NK-92 treated with Interleukin-12 subunit alpha and Interleukin-12 subunit beta, amount 100 ng/mL, for 24 hours (cell line): ENCODE measurements at regions not wholly inside any gene's neighbourhood (a gene's known extent, or its start where the extent isn't known, plus 50 kb on each side); places are given as distances from the start of the nearest gene placed in this dataset.
"Not testable (repeated sequence)": the region's sequence is repeated elsewhere in the genome, so short reads cannot be mapped to it uniquely, and the experiment has no call there.

Experiments used
- DNase-seq: peaks from one replicate; lab custom pipeline; 2025; lab: John Stamatoyannopoulos, UW

GRCh38 chrX:39222346-39223113 lies 421.3 kb downstream of the MID1IP1 start:
- DNase-seq = no peak

- no peak for DNase-seq
Measured at GRCh38 chrX:39226251-39226650, 425.0 kb downstream of the MID1IP1 start.

DNA sequence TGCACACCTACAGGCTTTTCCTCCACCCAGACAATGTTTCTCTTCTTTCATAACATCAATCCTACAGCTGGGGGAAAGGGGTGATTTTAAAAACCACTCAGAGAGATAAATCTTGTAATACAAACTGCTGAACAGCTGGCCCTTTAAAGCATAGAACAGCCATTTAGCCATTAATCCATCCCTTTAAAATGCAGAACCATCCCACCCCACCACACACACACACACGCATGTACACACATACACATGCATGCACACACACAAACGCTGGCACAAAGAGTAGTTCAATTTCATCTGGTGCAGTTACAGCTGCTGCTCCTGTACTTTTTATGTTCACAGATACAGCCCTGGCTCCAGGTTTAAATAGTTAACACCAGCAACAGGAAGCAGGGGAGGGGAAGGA lies 426.1 kb downstream of the MID1IP1 start:
- no peak for DNase-seq

DNA sequence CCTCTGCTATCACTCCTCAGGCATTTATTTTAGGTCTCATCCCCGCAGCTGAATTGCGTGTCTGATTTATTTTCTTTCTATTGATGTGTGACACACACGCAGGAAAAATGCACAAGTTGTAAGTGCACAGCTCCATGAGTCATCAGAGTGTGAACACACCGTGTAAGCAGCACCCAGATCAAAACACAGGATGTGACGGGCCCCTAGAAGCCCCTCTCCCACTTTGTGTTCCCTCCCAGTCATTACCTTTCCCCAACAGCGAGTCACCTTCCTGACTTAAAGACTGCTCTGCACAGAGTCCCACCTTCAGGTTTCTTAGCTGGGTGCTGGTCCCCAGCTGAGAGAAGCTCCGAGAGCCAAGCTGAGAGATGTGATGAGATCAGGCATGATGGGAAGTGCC lies 436.7 kb downstream of the MID1IP1 start:
- no peak for DNase-seq

- no peak for DNase-seq
Measured at GRCh38 chrX:39242187-39242586, 440.9 kb downstream of the MID1IP1 start.

DNA sequence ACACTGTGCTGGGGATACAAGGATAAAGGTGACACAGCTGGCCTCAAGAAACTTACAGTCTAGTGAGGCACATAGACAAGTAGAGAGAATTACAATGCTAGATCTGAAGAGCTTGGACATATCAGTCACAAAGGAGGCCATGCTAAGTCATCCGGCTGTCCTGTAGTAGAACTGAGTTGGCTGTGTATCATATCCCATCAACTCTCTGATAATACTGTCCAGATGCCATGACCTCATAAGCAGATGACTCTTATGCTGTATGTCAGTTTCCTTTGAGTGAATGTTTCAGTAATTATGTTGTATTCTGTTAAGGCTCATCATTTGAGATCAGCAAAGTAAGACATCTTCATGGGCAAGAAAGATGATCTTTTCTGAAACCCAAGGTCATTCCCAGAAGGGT lies 442.9 kb downstream of the MID1IP1 start:
- no peak for DNase-seq

DNA sequence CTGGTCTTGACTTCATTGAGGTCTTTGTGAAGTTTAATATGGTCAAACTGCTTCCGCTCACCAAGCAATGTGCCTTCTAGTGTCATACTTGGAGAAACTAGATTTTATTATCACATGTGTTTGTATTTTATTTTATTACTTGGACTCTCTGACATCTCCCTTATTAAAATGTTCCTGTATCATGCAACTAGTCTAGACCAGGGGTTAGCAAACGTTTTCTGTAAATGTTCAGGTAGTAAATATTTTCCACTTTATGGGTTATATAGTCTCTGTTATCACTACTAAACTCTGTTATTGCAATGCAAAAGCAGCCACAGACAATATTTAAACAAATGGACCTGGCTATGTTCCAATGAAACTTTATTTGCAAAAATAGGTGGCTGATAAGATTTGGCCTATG lies 443.8 kb downstream of the MID1IP1 start:
- DNase-seq = no peak

- no peak for DNase-seq
Measured at GRCh38 chrX:39247536-39247935, 446.3 kb downstream of the MID1IP1 start.

DNA sequence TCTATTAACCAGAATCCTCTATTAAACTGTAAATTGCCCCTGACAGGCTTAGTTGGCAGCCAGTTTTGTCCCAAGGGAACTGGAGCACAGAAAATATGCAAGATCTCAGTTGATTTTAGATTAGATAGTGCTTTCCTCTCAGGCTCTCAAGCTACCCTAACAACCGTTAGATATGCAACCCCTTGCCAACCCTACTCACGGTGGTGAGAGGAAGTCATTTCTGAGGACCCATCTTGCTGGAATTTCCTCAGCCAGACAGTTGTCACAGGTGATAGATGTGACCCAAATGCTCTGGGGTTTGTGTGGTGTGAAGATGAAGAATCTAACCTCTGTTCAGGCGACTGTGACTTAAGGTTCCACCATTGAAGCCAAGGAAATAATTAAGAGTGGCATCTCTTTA lies 447.1 kb downstream of the MID1IP1 start:
- DNase-seq = no peak

DNA sequence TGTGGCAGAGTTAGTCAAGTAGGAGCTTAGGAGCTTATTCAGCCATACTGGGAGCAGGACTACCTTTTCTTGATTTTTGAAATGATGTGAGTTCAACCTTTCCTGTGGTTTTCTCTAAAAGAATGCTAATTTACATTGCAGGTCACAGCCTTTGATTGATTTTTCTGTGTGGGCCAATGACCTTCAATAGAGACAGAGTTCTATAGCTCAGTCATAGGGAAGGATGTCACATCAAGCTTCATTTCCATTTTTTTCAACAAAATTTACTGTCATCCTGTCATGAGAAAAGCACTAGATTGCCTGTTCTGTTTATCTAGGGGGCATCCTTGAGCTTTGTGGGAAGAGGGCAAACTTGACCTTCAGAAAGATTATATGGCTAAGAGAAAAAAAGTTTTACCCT lies 448.7 kb downstream of the MID1IP1 start:
- DNase-seq = no peak

DNA sequence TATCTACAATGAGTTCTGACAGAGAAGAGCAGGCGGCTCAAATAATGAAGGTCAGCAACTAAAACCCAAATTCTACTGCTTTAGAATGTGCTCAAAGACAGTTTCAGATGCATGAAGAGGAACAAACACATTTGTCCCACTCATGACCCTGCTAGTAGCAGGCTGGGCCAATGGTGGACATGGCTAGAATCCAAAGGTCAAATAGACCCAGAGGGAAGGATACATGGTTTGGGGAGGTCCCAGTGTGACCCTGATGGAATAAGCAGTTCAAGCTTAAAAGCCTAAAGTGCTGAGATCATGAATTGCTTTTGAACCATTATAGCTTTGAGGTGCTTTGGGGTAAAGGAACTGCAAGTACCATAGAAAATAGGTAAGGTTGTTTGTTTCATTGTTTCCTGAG lies 450.7 kb downstream of the MID1IP1 start:
- no peak for DNase-seq

- no peak for DNase-seq
Measured at GRCh38 chrX:39253551-39253950, 452.3 kb downstream of the MID1IP1 start.

DNA sequence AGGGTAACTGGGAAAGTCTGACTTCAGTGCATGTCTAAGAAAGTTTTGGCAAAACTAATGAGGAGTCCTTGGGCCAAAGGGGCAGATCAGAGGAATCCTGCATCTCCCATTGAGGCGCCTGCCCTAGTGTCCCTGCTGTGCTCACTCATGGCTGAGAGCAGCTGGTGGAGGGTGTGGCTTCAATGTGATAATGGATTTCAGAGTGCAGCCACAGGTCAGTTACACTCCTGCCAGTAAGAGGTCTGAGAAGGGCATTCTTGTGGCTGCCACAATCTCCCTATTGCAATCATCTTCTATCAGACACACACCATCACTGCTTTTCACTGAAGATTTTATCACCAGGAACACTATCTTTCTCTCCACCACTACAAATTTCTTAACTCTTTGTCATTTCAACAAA lies 457.1 kb downstream of the MID1IP1 start:
- no peak for DNase-seq

GRCh38 chrX:39260965-39261364 lies 459.7 kb downstream of the MID1IP1 start:
- DNase-seq = no peak

DNA sequence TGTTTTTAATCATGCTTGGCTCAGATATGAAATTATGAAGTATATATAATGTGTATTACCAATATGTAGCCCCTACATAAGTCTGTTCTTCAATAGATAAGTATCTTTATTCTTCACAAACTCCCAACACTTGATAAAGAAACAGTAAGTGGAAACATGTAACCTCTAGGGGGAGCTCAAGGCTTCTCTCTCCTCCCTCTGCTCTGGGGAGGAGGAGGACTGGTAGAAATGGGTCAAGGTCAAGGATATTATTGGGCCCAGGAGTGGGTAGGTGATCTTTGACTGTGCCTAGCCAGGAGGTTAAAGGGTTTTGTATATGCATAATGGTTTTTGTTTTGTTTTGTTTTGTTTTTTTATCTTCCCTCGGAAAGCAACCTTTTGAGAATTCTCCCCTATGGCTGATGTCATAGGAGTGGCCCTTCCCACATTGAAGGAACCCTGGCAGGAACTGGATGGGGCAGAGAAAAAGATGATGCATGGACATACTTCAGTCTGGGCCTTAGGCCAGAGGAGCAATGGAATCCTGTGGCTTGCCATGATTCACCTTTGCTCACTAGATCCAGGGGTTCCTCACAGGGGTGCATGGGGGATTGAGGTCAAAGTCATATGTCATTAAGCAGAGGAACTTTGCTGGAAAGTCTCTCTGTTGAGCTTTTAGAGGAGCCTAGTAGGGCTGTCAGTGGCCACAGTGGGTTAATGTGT lies 460.3 kb downstream of the MID1IP1 start:
- no peak for DNase-seq

GRCh38 chrX:39262641-39263040 lies 461.4 kb downstream of the MID1IP1 start:
- no peak for DNase-seq

- no peak for DNase-seq
Measured at GRCh38 chrX:39264023-39264422, 462.8 kb downstream of the MID1IP1 start.

GRCh38 chrX:39267176-39267575 lies 465.9 kb downstream of the MID1IP1 start:
- DNase-seq = no peak

GRCh38 chrX:39268207-39268606 lies 466.9 kb downstream of the MID1IP1 start:
- no peak for DNase-seq

DNA sequence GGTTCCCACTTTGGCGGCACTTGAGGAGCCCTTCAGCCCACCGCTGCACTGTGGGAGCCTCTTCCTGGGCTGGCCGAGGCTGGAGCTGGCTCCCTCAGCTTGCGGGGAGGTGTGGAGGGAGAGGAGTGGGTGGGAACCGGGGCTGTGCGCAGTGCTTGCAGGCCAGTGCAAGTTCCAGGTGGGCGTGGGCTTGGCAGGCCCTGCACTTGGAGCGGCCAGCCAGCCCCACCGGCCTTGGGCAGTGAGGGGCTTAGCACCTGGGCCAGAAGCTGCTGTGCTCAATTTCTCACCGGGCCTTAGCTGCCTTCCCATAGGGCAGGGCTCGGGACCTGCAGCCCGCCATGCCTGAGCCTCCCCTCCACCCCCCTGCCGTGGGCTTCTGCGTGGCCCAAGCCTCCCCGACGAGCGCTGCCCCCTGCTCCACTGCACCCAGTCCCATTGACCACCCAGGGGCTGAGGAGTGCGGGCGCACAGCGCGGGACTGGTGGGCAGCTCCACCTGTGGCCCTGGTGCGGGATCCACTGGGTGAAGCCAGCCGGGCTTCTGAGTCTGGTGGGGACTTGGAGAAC lies 474.3 kb downstream of the MID1IP1 start:
- no peak for DNase-seq

- not testable (repeated sequence) for DNase-seq
Measured at GRCh38 chrX:39277685-39278390, 476.6 kb downstream of the MID1IP1 start.

DNA sequence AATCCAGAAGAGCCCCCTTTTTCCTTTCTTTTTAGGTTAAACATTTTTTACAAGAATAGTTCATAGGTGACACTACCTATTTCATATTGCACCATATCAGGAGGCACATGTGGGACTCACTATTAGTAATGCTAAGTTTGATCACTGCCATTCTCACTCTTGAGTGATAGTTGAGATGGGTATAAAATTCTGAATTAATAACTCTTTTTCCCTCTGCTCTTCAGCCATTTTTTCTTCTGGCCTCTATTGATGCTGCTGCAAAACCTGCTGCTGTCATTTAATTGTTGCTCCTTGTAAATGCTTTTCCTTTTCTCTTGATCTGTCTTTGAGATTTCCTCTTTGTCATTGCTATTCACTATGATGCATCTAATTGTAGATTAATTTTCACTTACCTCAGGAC lies 482.0 kb downstream of the MID1IP1 start:
- DNase-seq = no peak

DNA sequence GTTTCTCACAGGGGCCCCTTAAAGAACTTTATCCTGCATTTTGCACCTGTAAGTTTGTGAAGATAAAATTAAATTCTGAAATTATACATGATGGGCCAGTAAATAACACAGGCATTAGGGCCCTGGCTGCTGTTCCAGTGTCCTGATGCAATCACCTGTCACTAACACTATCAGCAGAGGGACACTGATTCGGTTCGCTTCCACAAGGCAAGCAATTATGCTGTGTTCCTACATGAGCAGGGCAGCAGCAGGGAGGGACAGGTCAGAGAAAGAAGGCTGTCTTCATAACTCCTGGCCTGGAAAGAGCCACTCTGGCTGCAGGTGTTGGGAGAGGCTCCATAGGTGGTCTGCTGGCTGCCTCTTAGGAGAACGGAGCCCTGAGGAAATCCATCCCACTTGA lies 487.3 kb downstream of the MID1IP1 start:
- DNase-seq = no peak
